Ectodermal cell (in vitro differentiated cells): ENCODE measurements at regions not wholly inside any gene's neighbourhood (a gene's known extent, or its start where the extent isn't known, plus 50 kb on each side); places are given as distances from the start of the nearest gene placed in this dataset.

Experiments used
- H3K27ac ChIP-seq: 2 replicates; pipeline ENCODE4 v1.7.0; 2013; ENCODE audit warnings: mild to moderate bottlenecking, low read depth, low read length; ENCODE audit not compliant: insufficient read depth, poor library complexity, severe bottlenecking
- H3K27me3 ChIP-seq: 2 replicates; pipeline ENCODE4 v1.7.0; 2013; ENCODE audit warnings: mild to moderate bottlenecking, low read length; ENCODE audit not compliant: insufficient read depth, control insufficient read depth, poor library complexity, severe bottlenecking
- H3K36me3 ChIP-seq: one replicate; pipeline ENCODE4 v1.7.0; 2013; ENCODE audit warnings: low read length; ENCODE audit not compliant: control insufficient read depth, insufficient read depth
- H3K4me1 ChIP-seq: one replicate; pipeline ENCODE4 v1.7.0; 2013; ENCODE audit warnings: low read length; ENCODE audit not compliant: control insufficient read depth, insufficient read depth
- H3K4me3 ChIP-seq: 2 replicates; pipeline ENCODE4 v1.7.0; 2013; ENCODE audit warnings: low read depth, low read length, control low read depth; ENCODE audit not compliant: insufficient read depth
- H3K9me3 ChIP-seq: 2 replicates; pipeline ENCODE4 v1.7.0; 2013; ENCODE audit warnings: mild to moderate bottlenecking, low read length, moderate library complexity; ENCODE audit not compliant: control insufficient read depth
- WGBS, 2 experiments: methylation state at CpG; one replicate each; pipeline ENCODE4 v1.1.7; 2013; ENCODE audit warnings: missing lambda C conversion rate in 2 of 2; 5-methylcytosine and 5-hydroxymethylcytosine counted together

DNA sequence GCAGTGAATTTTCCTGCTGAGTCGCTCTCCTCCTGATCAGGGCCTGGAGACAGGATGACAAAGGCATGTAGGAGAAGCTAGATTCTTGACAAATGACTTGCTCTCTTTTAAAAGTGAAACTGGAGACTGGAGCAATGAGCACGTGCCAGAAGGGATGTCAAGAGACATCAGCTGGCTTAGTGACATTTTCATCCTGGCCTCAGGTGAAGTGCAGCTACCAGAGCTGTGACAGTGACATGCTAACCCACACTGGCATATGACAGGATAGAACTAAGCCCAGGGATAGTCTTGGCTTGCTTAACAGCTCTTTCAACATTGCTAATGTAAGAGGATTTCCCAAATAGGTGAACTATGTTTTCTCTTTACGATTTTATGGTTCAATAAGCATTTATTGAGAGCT is 757.5 kb upstream of the DDX18 start:
- Histone ChIP-seq H3K4me3 (no peak overlapping the region), H3K27ac (no peak overlapping the region), H3K27me3 (no peaks in the 10 kb centered on the region), H3K36me3 (no peaks in the 10 kb centered on the region), H3K9me3 (no peaks in the 10 kb centered on the region), H3K4me1 (no peaks in the 10 kb centered on the region)
- 89 to 90% methylated on average over 3 of the region's 3 CpGs for WGBS, 2 experiments

GRCh38 chr2:117058366-117058765 is 756.1 kb upstream of the DDX18 start:
- Histone ChIP-seq H3K27ac (no peak overlapping the region), H3K27me3 (no peaks in the 10 kb centered on the region), H3K36me3 (no peaks in the 10 kb centered on the region), H3K9me3 (no peaks in the 10 kb centered on the region), H3K4me3 (no peak overlapping the region), H3K4me1 (no peaks in the 10 kb centered on the region)
- WGBS, 2 experiments, result 90 to 95% methylated on average over 3 of the region's 3 CpGs

GRCh38 chr2:117064021-117064420 is 750.5 kb upstream of the DDX18 start:
- no peak overlapping the region for H3K27ac ChIP-seq
- no peaks in the 10 kb centered on the region for H3K36me3 ChIP-seq
- WGBS, 2 experiments, result 96 to 100% methylated on average over 1 of the region's 2 CpGs
- H3K4me1 ChIP-seq, result no peaks in the 10 kb centered on the region
- H3K27me3 ChIP-seq, result no peaks in the 10 kb centered on the region
- H3K9me3 ChIP-seq, result no peaks in the 10 kb centered on the region
- no peak overlapping the region for H3K4me3 ChIP-seq

DNA sequence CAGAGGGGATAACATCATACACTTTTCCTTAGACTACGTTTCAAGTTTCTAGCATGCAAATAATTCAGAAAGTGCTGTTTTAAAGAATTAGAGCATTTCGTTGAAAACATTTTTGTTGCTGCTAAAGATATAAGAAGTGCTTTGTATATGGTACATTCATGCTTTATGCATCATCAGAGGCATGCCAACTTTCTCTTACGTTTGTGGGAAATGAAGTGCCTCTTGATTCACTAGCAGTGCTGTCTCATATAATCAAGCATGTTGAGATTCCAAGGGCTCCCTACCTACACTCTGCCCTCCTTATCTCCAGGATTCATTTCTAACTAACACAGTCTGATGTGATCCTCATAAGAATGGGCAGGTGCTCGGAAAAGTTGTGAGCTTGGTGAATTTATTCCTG is 748.6 kb upstream of the DDX18 start:
- Histone ChIP-seq H3K27me3 (no peaks in the 10 kb centered on the region), H3K36me3 (no peaks in the 10 kb centered on the region), H3K27ac (no peak overlapping the region), H3K9me3 (no peaks in the 10 kb centered on the region), H3K4me1 (no peaks in the 10 kb centered on the region), H3K4me3 (no peak overlapping the region)
- 91 to 94% methylated on average over 4 of the region's 4 CpGs for WGBS, 2 experiments

DNA sequence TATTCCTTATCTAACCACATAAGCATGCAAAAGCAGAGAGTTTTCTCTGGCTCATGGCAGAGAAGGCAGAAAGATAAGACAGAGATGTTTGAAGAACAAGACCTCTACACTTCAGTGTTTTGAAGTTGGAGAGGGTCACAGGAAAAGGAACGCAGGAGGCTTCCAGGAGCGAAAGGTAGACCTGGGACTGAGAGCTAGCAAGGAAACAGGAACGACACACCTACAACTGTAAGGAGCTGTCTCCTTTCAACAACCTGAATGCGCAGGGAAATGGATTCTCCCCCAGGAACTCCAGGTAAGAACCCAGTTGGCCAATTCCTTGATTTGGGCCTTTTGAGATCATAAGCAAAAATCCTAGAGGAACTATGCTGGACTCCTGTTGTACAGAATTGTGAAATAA is 746.6 kb upstream of the DDX18 start:
- Histone ChIP-seq H3K4me1 (no peaks in the 10 kb centered on the region), H3K36me3 (no peaks in the 10 kb centered on the region), H3K27ac (no peak overlapping the region), H3K4me3 (no peak overlapping the region), H3K27me3 (no peaks in the 10 kb centered on the region), H3K9me3 (no peaks in the 10 kb centered on the region)
- WGBS, 2 experiments, result 96 to 97% methylated on average over 4 of the region's 4 CpGs

GRCh38 chr2:117068371-117068770 is 746.1 kb upstream of the DDX18 start:
- no peak overlapping the region for H3K4me3 ChIP-seq
- H3K9me3 ChIP-seq, result no peaks in the 10 kb centered on the region
- H3K27me3 ChIP-seq, result no peaks in the 10 kb centered on the region
- H3K4me1 ChIP-seq, result no peaks in the 10 kb centered on the region
- no peak overlapping the region for H3K27ac ChIP-seq
- WGBS, 2 experiments, result 67 to 81% methylated on average over 2 of the region's 2 CpGs
- H3K36me3 ChIP-seq, result no peaks in the 10 kb centered on the region

DNA sequence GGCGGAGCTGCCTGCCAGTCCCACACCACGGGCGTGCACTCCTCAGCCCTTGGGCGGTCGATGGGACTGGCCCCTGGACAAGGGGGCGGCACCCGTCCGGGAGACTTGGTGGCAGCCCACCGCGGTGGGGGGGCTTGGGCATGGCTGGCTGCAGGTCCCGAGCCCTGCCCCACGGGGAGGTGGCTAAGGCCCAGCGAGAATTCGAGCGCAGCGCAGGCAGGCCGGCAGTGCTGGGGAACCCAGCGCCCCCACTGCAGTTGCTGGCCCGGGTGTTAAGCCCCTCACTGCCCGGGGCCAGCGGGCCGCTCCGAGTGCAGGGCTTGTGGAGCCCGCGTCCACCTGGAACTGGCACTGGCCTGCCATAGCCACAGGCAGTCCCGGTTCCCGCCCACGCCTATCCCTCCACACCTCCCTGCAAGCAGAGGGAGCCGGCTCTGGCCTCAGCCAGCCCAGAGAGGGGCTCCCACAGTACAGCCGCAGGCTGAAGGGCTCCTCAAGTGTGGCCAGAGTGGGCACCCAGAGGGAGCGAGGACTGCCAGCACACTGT is 742.9 kb upstream of the DDX18 start:
- Histone ChIP-seq H3K4me3 (no peak overlapping the region), H3K9me3 (no peaks in the 10 kb centered on the region), H3K27me3 (no peaks in the 10 kb centered on the region), H3K36me3 (no peaks in the 10 kb centered on the region), H3K27ac (no peak overlapping the region), H3K4me1 (peaks cover 8% of the 10 kb centered on the region)
- 95% methylated on average over 31 of the region's 31 CpGs for WGBS, 2 experiments

DNA sequence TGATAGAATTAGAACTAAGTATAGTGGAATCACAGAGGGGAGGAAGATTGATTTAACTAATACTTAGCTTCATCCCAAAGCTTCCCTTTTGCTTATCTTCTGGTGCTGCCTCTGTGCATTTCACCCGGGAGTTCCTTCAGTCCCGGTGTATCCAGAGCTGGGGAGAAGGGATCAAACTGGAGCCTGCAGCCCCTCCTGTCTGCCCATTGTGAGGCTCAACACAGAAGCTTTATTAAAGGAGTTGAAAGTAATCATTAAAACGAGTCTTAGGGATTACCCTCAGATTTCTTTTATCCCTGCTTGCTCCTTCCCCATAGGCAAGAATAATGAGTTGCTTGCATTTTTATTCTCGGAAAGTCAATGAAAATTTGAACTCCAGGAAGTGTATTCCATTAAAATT is 739.7 kb upstream of the DDX18 start:
- Histone ChIP-seq H3K9me3 (no peaks in the 10 kb centered on the region), H3K36me3 (no peaks in the 10 kb centered on the region), H3K4me3 (no peak overlapping the region), H3K4me1 (peaks cover 8% of the 10 kb centered on the region), H3K27ac (no peak overlapping the region), H3K27me3 (no peaks in the 10 kb centered on the region)
- 48 to 81% methylated on average over 3 of the region's 4 CpGs for WGBS, 2 experiments

- no peaks in the 10 kb centered on the region for H3K27me3 ChIP-seq
- no peak overlapping the region for H3K4me3 ChIP-seq
- 10 to 53% methylated on average over 1 to 2 of the region's 3 CpGs for WGBS, 2 experiments
- H3K9me3 ChIP-seq, result no peaks in the 10 kb centered on the region
- H3K36me3 ChIP-seq, result no peaks in the 10 kb centered on the region
- H3K27ac ChIP-seq, result no peak overlapping the region
- peaks cover 21% of the 10 kb centered on the region for H3K4me1 ChIP-seq
These were observed 729.2 kb upstream of the DDX18 start for GRCh38 chr2:117085256-117085655.

- peaks cover 21% of the 10 kb centered on the region for H3K4me1 ChIP-seq
- H3K27me3 ChIP-seq, result no peaks in the 10 kb centered on the region
- no peak overlapping the region for H3K4me3 ChIP-seq
- H3K36me3 ChIP-seq, result no peaks in the 10 kb centered on the region
- H3K27ac ChIP-seq, result no peak overlapping the region
- WGBS, 2 experiments, result no CpG with 5 or more reads among the region's 1 CpG
- H3K9me3 ChIP-seq, result no peaks in the 10 kb centered on the region
These were observed 728.8 kb upstream of the DDX18 start for GRCh38 chr2:117085737-117086136.
